ENCODE measurements at regions not wholly inside any gene's neighbourhood (a gene's known extent, or its start where the extent isn't known, plus 50 kb on each side); places are given as distances from the start of the nearest gene placed in this dataset.

GRCh38 chr5:166961913-166962312 lies 1329.5 kb upstream of the WWC1 start:
- TF ChIP-seq CTCF (IDR thresholded peaks at IDR 0.05) (no peak), POLR2A (IDR thresholded peaks at IDR 0.05) (no peak)
